Adipocyte (in vitro differentiated cells): ENCODE measurements at regions not wholly inside any gene's neighbourhood (a gene's known extent, or its start where the extent isn't known, plus 50 kb on each side); places are given as distances from the start of the nearest gene placed in this dataset.

Experiments
- DNase-seq: peaks from one replicate; pipeline ENCODE4 v3.0.0-alpha.2; 2015; ENCODE audit warnings: low read depth
- H3K27me3 ChIP-seq: replicated peaks from 2 replicates; pipeline ENCODE4 v1.7.0; 2013; ENCODE audit warnings: mild to moderate bottlenecking, low read length, moderate library complexity; ENCODE audit not compliant: control insufficient read depth, insufficient read depth
- H3K36me3 ChIP-seq: 2 replicates; pipeline ENCODE4 v1.7.0; 2013; ENCODE audit warnings: low read length, mild to moderate bottlenecking, moderate library complexity; ENCODE audit not compliant: control insufficient read depth, insufficient read depth, severe bottlenecking
- H3K4me1 ChIP-seq: 2 replicates; pipeline ENCODE4 v1.7.0; 2013; ENCODE audit warnings: mild to moderate bottlenecking, low read length, moderate library complexity; ENCODE audit not compliant: control insufficient read depth, insufficient read depth
- H3K4me3 ChIP-seq: 2 replicates; pipeline ENCODE4 v1.7.0; 2013; ENCODE audit warnings: mild to moderate bottlenecking, low read length, moderate library complexity
- H3K9ac ChIP-seq: 2 replicates; pipeline ENCODE4 v1.7.0; 2013; ENCODE audit warnings: mild to moderate bottlenecking, low read length, moderate library complexity
- H3K9me3 ChIP-seq: 2 replicates; pipeline ENCODE4 v1.7.0; 2013; ENCODE audit warnings: mild to moderate bottlenecking, low read length, moderate library complexity; ENCODE audit not compliant: control insufficient read depth

GRCh38 chr9:26081847-26082246 is 403.6 kb upstream of the TUSC1 start:
- Histone ChIP-seq H3K27me3 (no peaks in the 10 kb centered on the region), H3K9me3 (peaks cover under 1% of the 10 kb centered on the region), H3K36me3 (no peaks in the 10 kb centered on the region), H3K4me1 (no peaks in the 10 kb centered on the region), H3K4me3 (no peak overlapping the region), H3K9ac (no peak overlapping the region)
- DNase-seq, result no peak

- Histone ChIP-seq H3K9me3 (peaks cover 16% of the 10 kb centered on the region), H3K27me3 (no peaks in the 10 kb centered on the region), H3K4me3 (no peak overlapping the region), H3K9ac (no peak overlapping the region), H3K4me1 (no peaks in the 10 kb centered on the region), H3K36me3 (no peaks in the 10 kb centered on the region)
- no peak for DNase-seq
Observed at GRCh38 chr9:26078706-26079105, 400.5 kb upstream of the TUSC1 start.

- no peak overlapping the region for H3K9ac ChIP-seq
- H3K9me3 ChIP-seq, result peaks cover 21% of the 10 kb centered on the region
- H3K4me1 ChIP-seq, result no peaks in the 10 kb centered on the region
- H3K4me3 ChIP-seq, result no peak overlapping the region
- H3K27me3 ChIP-seq, result no peaks in the 10 kb centered on the region
- DNase-seq, result no peak
- H3K36me3 ChIP-seq, result no peaks in the 10 kb centered on the region
Observed at GRCh38 chr9:26077860-26078259, 399.6 kb upstream of the TUSC1 start.

- no peak overlapping the region for H3K9ac ChIP-seq
- peaks cover 11% of the 10 kb centered on the region for H3K4me1 ChIP-seq
- H3K4me3 ChIP-seq, result no peak overlapping the region
- H3K9me3 ChIP-seq, result no peaks in the 10 kb centered on the region
- no peaks in the 10 kb centered on the region for H3K27me3 ChIP-seq
- no peak for DNase-seq
- H3K36me3 ChIP-seq, result no peaks in the 10 kb centered on the region
Observed at GRCh38 chr9:26067608-26068007, 389.4 kb upstream of the TUSC1 start.

GRCh38 chr9:26066237-26066636 is 388.0 kb upstream of the TUSC1 start:
- Histone ChIP-seq H3K27me3 (no peaks in the 10 kb centered on the region), H3K36me3 (no peaks in the 10 kb centered on the region), H3K4me3 (no peak overlapping the region), H3K4me1 (peaks cover 11% of the 10 kb centered on the region), H3K9me3 (no peaks in the 10 kb centered on the region), H3K9ac (no peak overlapping the region)
- DNase-seq, result no peak

GRCh38 chr9:26061948-26062575 is 383.8 kb upstream of the TUSC1 start:
- DNase-seq, result no peak
- Histone ChIP-seq H3K9me3 (no peaks in the 10 kb centered on the region), H3K4me1 (peaks cover 11% of the 10 kb centered on the region), H3K9ac (no peak overlapping the region), H3K4me3 (no peak overlapping the region), H3K36me3 (no peaks in the 10 kb centered on the region), H3K27me3 (no peaks in the 10 kb centered on the region)

GRCh38 chr9:26058111-26058895 is 380.1 kb upstream of the TUSC1 start:
- H3K4me1 ChIP-seq, result peaks cover 10% of the 10 kb centered on the region
- H3K9me3 ChIP-seq, result no peaks in the 10 kb centered on the region
- no peak overlapping the region for H3K9ac ChIP-seq
- peak; percentile 25 for DNase-seq
- no peaks in the 10 kb centered on the region for H3K27me3 ChIP-seq
- H3K36me3 ChIP-seq, result no peaks in the 10 kb centered on the region
- no peak overlapping the region for H3K4me3 ChIP-seq

- Histone ChIP-seq H3K36me3 (no peaks in the 10 kb centered on the region), H3K4me1 (peaks cover 10% of the 10 kb centered on the region), H3K4me3 (no peak overlapping the region), H3K9me3 (no peaks in the 10 kb centered on the region), H3K27me3 (no peaks in the 10 kb centered on the region), H3K9ac (no peak overlapping the region)
- no peak for DNase-seq
Observed at GRCh38 chr9:26057050-26057449, 378.8 kb upstream of the TUSC1 start.

GRCh38 chr9:26054600-26055520 is 376.6 kb upstream of the TUSC1 start:
- no peak overlapping the region for H3K4me3 ChIP-seq
- no peaks in the 10 kb centered on the region for H3K36me3 ChIP-seq
- DNase-seq, result peak; percentile 25
- H3K27me3 ChIP-seq, result no peaks in the 10 kb centered on the region
- peaks cover 10% of the 10 kb centered on the region for H3K4me1 ChIP-seq
- H3K9ac ChIP-seq, result no peak overlapping the region
- no peaks in the 10 kb centered on the region for H3K9me3 ChIP-seq

GRCh38 chr9:26053954-26054353 is 375.7 kb upstream of the TUSC1 start:
- no peak overlapping the region for H3K4me3 ChIP-seq
- H3K36me3 ChIP-seq, result no peaks in the 10 kb centered on the region
- no peak for DNase-seq
- H3K9me3 ChIP-seq, result no peaks in the 10 kb centered on the region
- no peaks in the 10 kb centered on the region for H3K27me3 ChIP-seq
- no peak overlapping the region for H3K9ac ChIP-seq
- peaks cover 10% of the 10 kb centered on the region for H3K4me1 ChIP-seq

GRCh38 chr9:26043431-26043830 is 365.2 kb upstream of the TUSC1 start:
- no peak for DNase-seq
- H3K36me3 ChIP-seq, result no peaks in the 10 kb centered on the region

More at GRCh38 chr9:26043431-26043830, 365.2 kb upstream of the TUSC1 start:
- Histone ChIP-seq H3K9me3 (peaks cover 24% of the 10 kb centered on the region), H3K27me3 (no peaks in the 10 kb centered on the region), H3K9ac (no peak overlapping the region), H3K4me3 (no peak overlapping the region), H3K4me1 (no peaks in the 10 kb centered on the region)
